Lung (tissue), 11 donors: ENCODE measurements at regions not wholly inside any gene's neighbourhood (a gene's known extent, or its start where the extent isn't known, plus 50 kb on each side); places are given as distances from the start of the nearest gene placed in this dataset.
A peak's percentile ranks its signal among the peaks of the same experiment; 100 is the strongest.

Experiments used
- ATAC-seq: fragments of 200-7000 bp; cut with Tn5 transposase; one replicate; pipeline ENCODE4 v1.9.1; 2020; ENCODE audit warnings: moderate number of reproducible peaks; ENCODE audit not compliant: insufficient read depth, low FRiP score
- DNase-seq, 3 donors: peaks; one replicate each; pipeline ENCODE4 v3.0.0-alpha.2; 2013 to 2017
- H3K27ac ChIP-seq, 2 donors: one replicate each; pipeline ENCODE4 v1.5.1; 2013; ENCODE audit warnings: mild to moderate bottlenecking in 2 of 2, moderate library complexity in 2 of 2, control low read depth in 1 of 2, inconsistent platforms in 1 of 2, low read depth in 1 of 2, low read length in 1 of 2
- H3K27me3 ChIP-seq, 3 donors: one replicate each; pipeline ENCODE4 v1.5.1; 2013; ENCODE audit warnings: low read length in 2 of 3; ENCODE audit not compliant: control insufficient read depth in 3 of 3, insufficient read depth in 3 of 3
- H3K36me3 ChIP-seq, 4 donors: one replicate each; pipeline ENCODE4 v1.5.1; 2013; ENCODE audit warnings: low read length in 4 of 4, mild to moderate bottlenecking in 1 of 4, moderate library complexity in 1 of 4; ENCODE audit not compliant: control insufficient read depth in 4 of 4, insufficient read depth in 4 of 4
- H3K4me1 ChIP-seq, 5 donors: one replicate each; pipeline ENCODE4 v1.5.1; 2013; ENCODE audit warnings: low read length in 5 of 5, mild to moderate bottlenecking in 2 of 5, moderate library complexity in 1 of 5; ENCODE audit not compliant: control insufficient read depth in 5 of 5, insufficient read depth in 5 of 5
- H3K4me3 ChIP-seq: one replicate; pipeline ENCODE4 v1.5.1; 2013; ENCODE audit warnings: mild to moderate bottlenecking, control low read depth, moderate library complexity
- H3K9ac ChIP-seq, 2 donors: one replicate each; pipeline ENCODE4 v1.5.1; 2013; ENCODE audit warnings: low read length in 2 of 2, control low read depth in 1 of 2; ENCODE audit not compliant: insufficient read depth in 1 of 2
- H3K9me3 ChIP-seq, 4 donors: one replicate each; pipeline ENCODE4 v1.5.1; 2013; ENCODE audit warnings: low read length in 3 of 4, mild to moderate bottlenecking in 1 of 4, moderate library complexity in 1 of 4; ENCODE audit not compliant: control insufficient read depth in 4 of 4, insufficient read depth in 3 of 4
- WGBS, 2 donors: extraction: QIAGEN DNeasy Blood & Tissue Kit; methylation state at CpG; one replicate each; pipeline ENCODE4 v1.1.7; 2013; 5-methylcytosine and 5-hydroxymethylcytosine counted together
- TF ChIP-seq, protein P1 (sequence below): IDR thresholded peaks from 2 replicates; pipeline ENCODE4 v1.5.1; 2012; ENCODE audit warnings: mild to moderate bottlenecking; ENCODE audit errors: control extremely low read depth, extremely low read depth
- donor health status: control.
- donor health status: control.
- donor health status: Bipolar disorder and iron deficiency.
- donor health status: healthy.
- donor health status: DM: yes; HTN: yes; CAD: no.

DNA sequence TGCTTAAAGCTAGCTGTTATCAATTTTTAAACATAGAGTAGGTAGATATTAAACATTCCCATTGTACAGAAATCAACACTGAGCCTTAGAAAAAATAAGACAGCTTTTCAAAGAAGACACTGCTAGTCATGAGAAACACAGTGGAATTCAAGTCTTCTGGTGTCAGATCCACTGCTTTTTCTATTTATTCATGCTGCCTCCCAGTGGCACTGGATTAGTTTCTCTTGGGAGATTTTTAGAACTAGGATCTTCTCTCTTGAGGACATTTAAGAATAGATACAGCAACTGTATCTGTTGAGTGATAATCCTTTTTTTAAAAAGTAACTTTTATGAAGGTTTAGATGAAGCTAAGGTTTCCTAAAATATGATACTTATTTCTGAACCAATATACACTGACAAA lies 1635.4 kb upstream of the C9orf72 start:
- Histone ChIP-seq H3K4me1 (peaks cover 0 to 19% (median 7%) of the 10 kb centered on the region in 5 donors), H3K9ac (no peak overlapping the region), H3K27ac (no peak overlapping the region), H3K9me3 (peaks cover 0 to 2% (median 0%) of the 10 kb centered on the region in 4 donors), H3K4me3 (no peak overlapping the region), H3K27me3 (peaks cover 9 to 48% (median 44%) of the 10 kb centered on the region in 3 donors), H3K36me3 (no peaks in the 10 kb centered on the region)
- TF ChIP-seq, protein P1, sequence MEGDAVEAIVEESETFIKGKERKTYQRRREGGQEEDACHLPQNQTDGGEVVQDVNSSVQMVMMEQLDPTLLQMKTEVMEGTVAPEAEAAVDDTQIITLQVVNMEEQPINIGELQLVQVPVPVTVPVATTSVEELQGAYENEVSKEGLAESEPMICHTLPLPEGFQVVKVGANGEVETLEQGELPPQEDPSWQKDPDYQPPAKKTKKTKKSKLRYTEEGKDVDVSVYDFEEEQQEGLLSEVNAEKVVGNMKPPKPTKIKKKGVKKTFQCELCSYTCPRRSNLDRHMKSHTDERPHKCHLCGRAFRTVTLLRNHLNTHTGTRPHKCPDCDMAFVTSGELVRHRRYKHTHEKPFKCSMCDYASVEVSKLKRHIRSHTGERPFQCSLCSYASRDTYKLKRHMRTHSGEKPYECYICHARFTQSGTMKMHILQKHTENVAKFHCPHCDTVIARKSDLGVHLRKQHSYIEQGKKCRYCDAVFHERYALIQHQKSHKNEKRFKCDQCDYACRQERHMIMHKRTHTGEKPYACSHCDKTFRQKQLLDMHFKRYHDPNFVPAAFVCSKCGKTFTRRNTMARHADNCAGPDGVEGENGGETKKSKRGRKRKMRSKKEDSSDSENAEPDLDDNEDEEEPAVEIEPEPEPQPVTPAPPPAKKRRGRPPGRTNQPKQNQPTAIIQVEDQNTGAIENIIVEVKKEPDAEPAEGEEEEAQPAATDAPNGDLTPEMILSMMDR, result no peak
- DNase-seq (peak in 1 of 3 donors; percentile 20), ATAC-seq (no peak)

DNA sequence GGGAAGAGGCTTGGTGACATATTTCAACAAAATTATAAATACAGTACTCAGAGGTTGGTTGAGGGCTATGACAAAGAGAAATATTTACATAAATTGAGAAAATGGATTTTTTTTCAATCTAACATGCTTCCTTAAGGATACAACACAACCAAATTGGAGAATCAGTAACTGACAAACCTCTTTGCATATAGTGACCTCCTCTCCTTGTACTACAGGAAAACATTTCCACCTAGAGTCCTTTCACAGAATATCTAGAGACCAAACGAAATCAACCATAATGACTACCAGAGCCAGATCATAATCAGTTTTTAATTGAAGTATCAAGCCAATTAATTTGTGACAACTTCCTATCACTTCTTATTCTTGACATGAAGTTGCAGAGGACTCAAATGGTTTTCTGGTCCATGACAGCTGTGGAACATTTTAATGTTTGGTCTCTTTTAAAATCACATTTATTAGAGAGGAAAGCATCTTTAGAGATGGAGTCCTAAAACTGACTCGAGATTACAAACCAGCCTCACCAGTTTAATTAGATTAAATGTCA lies 1636.5 kb upstream of the C9orf72 start:
- 41 to 61% methylated on average over 2 of the region's 2 CpGs for WGBS, 2 donors
- Histone ChIP-seq H3K27ac (no peak overlapping the region), H3K9ac (no peak overlapping the region), H3K4me1 (peaks cover 0 to 31% (median 7%) of the 10 kb centered on the region in 5 donors), H3K27me3 (peaks cover 13 to 59% (median 55%) of the 10 kb centered on the region in 3 donors), H3K4me3 (no peak overlapping the region), H3K9me3 (peaks cover 0 to 2% (median 0%) of the 10 kb centered on the region in 4 donors), H3K36me3 (no peaks in the 10 kb centered on the region)
- ATAC-seq (no peak), DNase-seq (no peak)
- TF ChIP-seq, protein P1, result no peak

- H3K4me1 ChIP-seq, result peaks cover 0 to 38% (median 9%) of the 10 kb centered on the region in 5 donors
- TF ChIP-seq, protein P1, result no peak
- no peak overlapping the region for H3K4me3 ChIP-seq
- H3K27ac ChIP-seq, result no peak overlapping the region
- ATAC-seq (no peak), DNase-seq (no peak)
- H3K9me3 ChIP-seq, result peaks cover 0 to 2% (median 0%) of the 10 kb centered on the region in 4 donors
- 42 to 54% methylated on average over 6 of the region's 6 CpGs for WGBS, 2 donors
- peaks cover 15 to 72% (median 67%) of the 10 kb centered on the region in 3 donors for H3K27me3 ChIP-seq
- H3K9ac ChIP-seq, result no peak overlapping the region
- no peaks in the 10 kb centered on the region for H3K36me3 ChIP-seq
Observed at GRCh38 chr9:29211003-29211579, 1637.8 kb upstream of the C9orf72 start.
